GM19025 (cell line): ENCODE measurements at regions not wholly inside any gene's neighbourhood (a gene's known extent, or its start where the extent isn't known, plus 50 kb on each side); places are given as distances from the start of the nearest gene placed in this dataset.
"Not testable (repeated sequence)": the region's sequence is repeated elsewhere in the genome, so short reads cannot be mapped to it uniquely, and the experiment has no call there.

Source experiments
- ATAC-seq: cut with Tn5 transposase; IDR thresholded peaks from one replicate; pipeline ENCODE4 v1.9.1; 2021; ENCODE audit warnings: mild to moderate bottlenecking, low read depth, moderate library complexity; ENCODE audit not compliant: unreplicated experiment

GRCh38 chr15:20245856-20246255, 295.7 kb downstream of the GOLGA6L6 start:
- ATAC-seq, result not testable (repeated sequence)

- ATAC-seq, result not testable (repeated sequence)
These were observed 296.8 kb downstream of the GOLGA6L6 start for GRCh38 chr15:20244792-20245191.

- ATAC-seq, result not testable (repeated sequence)
These were observed 297.9 kb downstream of the GOLGA6L6 start for GRCh38 chr15:20243486-20244240.

DNA sequence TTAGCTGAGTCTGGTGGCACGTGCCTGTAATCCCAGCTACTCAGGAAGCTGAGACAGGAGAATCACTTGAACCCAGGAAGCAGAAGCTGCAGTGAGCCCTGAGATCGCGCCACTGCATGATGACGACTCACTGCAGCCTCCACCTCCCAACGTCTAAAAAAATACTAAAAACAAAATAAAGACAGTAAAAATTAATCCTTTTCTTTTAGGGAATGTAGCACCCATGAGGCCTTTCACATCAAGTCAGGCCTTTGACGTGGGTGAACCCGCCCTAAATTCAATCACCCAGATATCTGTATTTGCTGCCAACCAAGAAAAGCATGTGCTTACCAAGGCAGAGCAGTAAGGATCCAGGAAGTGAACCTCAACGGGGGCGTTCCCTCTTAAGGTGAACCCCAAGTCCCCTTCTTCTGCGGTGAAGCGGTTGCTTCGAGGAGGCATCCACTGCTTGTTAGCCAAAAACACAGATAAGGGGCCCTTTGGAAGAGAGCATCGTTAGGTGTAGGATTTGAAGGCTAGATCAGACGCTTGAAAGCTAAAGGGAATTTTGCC, 301.2 kb downstream of the GOLGA6L6 start:
- ATAC-seq, result not testable (repeated sequence)

DNA sequence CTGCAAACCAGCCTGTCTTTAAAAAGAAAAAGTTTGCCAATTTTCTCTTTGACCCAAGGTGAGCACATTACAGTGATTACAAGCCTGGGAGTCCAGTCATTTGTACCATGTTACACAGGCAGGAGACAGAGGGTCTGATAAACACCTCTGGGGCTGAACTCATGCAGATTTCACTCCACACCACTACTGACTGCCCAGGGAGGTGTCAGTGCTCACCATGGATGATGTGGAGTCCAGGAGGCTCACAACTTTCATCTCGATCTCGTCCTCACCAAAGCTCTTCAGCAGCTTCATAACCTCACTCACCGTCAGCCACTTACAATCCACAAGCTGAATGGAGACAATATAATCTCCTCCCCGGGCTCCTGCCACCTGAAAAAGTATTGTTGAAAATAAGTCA, 302.4 kb downstream of the GOLGA6L6 start:
- not testable (repeated sequence) for ATAC-seq

GRCh38 chr15:20237256-20238020, 304.2 kb downstream of the GOLGA6L6 start:
- ATAC-seq, result not testable (repeated sequence)

GRCh38 chr15:20235728-20236127, 305.9 kb downstream of the GOLGA6L6 start:
- not testable (repeated sequence) for ATAC-seq

- ATAC-seq, result not testable (repeated sequence)
These were observed 307.5 kb downstream of the GOLGA6L6 start for GRCh38 chr15:20234006-20234540.

- ATAC-seq, result not testable (repeated sequence)
These were observed 309.1 kb downstream of the GOLGA6L6 start for GRCh38 chr15:20232457-20232856.

DNA sequence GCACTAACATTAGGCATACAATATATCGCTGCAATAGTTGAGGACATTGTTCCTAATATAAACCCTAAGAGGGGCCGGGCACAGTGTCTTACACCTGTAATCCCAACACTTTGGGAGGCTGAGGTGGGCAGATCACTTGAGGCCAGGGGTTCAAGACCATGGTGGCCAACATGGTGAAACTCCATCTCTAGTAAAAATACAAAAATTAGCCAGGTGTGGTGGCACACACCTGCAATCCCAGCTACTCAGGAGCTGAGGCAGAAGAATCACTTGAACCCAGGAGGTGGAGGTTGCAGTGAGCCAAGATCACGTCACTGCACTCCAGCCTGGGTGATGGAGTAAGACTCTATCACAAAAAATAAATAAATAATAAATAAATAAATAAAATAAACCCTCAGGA, 310.9 kb downstream of the GOLGA6L6 start:
- ATAC-seq, result not testable (repeated sequence)

- not testable (repeated sequence) for ATAC-seq
These were observed 312.8 kb downstream of the GOLGA6L6 start for GRCh38 chr15:20228791-20229190.

- not testable (repeated sequence) for ATAC-seq
These were observed 314.3 kb downstream of the GOLGA6L6 start for GRCh38 chr15:20227119-20227853.

DNA sequence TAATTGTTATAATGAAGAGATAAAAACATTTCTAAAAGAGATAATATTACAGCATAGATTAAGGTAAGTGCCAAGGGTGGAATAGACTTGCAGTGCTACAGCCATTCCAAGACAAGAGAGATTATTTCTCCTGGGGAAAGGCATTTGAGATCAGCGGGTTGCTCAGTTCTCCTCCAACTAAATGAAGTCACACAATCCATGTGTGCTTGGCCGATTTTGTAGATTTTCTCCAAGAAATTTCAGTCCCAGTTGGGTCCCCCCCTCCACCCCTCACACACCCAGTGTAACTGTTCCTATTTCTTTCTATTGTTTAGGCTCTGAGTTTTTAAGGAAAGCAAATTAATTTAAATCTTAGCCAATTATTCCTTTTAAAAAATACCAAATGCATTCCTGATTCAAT, 315.1 kb downstream of the GOLGA6L6 start:
- ATAC-seq, result not testable (repeated sequence)

DNA sequence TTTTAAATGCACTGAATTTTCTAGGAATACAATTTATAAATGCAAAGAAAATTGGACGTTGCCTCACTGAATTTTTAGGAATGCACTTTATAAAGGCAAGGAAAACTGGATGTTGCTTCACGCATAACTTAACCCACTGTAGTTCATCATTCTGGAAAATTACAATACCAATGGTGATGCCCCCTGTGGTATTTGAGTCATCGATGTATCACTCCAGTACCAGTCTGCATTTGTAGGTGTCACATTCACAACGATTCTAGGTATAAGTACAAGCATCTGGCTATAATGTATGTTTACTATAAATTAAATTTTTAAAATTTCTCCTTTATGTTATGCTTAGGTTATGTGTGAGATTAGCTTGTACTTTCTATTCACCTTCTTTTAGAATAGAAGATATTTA, 320.5 kb downstream of the GOLGA6L6 start:
- not testable (repeated sequence) for ATAC-seq

GRCh38 chr15:20219171-20219570, 322.4 kb downstream of the GOLGA6L6 start:
- ATAC-seq, result not testable (repeated sequence)

DNA sequence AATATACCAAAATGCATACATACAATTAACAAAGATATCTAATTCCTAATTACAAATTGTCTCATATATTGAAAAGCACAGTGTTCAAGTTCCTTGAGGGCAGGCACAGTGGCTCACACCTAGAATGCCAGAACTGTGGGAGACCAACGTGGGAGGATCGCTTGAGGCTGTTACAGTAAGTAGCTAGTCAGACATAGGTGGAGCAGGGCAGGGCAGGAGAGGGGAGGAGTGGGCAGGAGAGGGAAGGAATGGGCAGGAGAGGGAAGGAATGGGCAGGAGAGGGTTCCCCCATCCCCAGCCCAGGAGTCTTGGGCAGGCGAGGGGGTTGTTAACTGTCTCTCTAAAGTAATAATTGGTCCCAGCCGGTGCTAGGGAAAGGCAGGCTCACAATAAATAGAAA, 325.9 kb downstream of the GOLGA6L6 start:
- not testable (repeated sequence) for ATAC-seq

DNA sequence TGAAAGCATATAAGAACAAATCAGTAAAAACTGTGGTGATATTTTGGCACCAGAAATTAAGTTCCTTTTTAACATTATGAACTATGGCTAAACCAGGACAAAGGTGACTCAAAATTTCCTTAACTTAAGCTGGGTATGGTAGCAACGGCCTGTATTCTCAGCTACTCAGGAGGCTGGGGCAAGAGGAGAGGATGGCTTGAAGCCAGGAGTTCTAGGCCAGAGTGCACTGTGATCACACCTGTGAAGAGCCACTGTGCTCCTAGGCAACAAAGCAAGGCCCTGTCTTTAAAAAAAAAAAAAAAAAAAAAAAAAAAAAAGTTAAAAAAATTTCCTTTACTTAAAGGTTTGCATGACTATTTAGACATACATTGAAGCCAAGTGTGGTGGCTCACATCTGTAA, 327.5 kb downstream of the GOLGA6L6 start:
- ATAC-seq, result not testable (repeated sequence)

DNA sequence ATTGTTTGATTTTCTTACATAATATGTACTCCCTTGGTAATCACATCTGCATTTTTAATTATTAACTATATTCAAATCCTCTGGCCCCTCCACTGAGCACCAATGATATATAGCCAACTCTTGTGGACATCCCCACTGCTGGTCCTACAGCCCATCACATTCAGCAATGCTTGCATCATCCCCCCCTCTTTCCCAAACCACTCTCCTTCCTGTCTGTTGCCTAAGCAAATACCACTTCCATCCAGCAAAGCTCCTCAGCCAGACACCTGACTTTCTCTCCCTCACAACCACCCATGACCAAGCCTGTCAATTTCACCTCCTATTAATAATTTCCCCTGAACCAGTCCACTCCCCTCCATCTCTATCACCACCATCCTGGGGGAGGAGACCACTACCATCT, 330.1 kb downstream of the GOLGA6L6 start:
- ATAC-seq, result not testable (repeated sequence)

GRCh38 chr15:20209973-20210372, 331.6 kb downstream of the GOLGA6L6 start:
- ATAC-seq, result not testable (repeated sequence)

DNA sequence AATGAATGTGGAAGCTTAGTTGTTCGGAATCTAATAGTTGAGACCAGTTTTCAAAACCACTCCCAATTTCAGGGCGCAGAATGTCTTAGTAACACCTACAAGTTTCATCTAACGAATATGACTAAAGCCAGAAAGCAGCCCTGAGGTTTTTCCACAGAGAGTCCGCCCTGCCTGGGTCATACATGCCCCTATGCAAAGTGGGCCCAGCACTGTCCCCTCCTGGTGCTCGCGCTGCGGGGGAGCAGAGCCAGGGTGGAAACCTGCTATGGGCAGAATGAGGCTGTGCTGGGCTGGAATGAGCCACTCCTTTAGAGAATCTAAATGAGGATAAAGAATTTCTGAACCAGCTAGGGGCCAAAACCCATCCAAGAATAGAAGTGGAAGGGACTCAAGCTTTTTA, 334.0 kb downstream of the GOLGA6L6 start:
- ATAC-seq, result not testable (repeated sequence)
